Breast epithelium (tissue), 3 donors: ENCODE measurements at regions not wholly inside any gene's neighbourhood (a gene's known extent, or its start where the extent isn't known, plus 50 kb on each side); places are given as distances from the start of the nearest gene placed in this dataset.

Experiments
- CTCF ChIP-seq, 3 donors: fragments of 450-650 bp; IDR thresholded peaks; one replicate each; pipeline ENCODE4 v1.5.1; 2016 to 2017; ENCODE audit warnings: antibody characterized with exemption in 3 of 3, mild to moderate bottlenecking in 3 of 3, moderate library complexity in 3 of 3
- POLR2A ChIP-seq: fragments of 450-650 bp; IDR thresholded peaks from one replicate; pipeline ENCODE4 v1.6.1; 2016; ENCODE audit warnings: antibody characterized with exemption, mild to moderate bottlenecking, moderate library complexity
- POLR2AphosphoS5 ChIP-seq, 3 donors: sonication (generic); formaldehyde crosslinking; IDR thresholded peaks; one replicate each; pipeline ENCODE4 v1.6.1; 2017; ENCODE audit warnings: antibody characterized with exemption in 3 of 3

- TF ChIP-seq CTCF (IDR thresholded peaks at IDR 0.05), result no peak
- no peak for TF ChIP-seq POLR2A
- TF ChIP-seq POLR2AphosphoS5 (IDR thresholded peaks at IDR 0.05), result no peak
These were observed 458.9 kb downstream of the CNTN6 start for GRCh38 chr3:1551741-1552140.
